GM23338 (cell line): ENCODE measurements at regions not wholly inside any gene's neighbourhood (a gene's known extent, or its start where the extent isn't known, plus 50 kb on each side); places are given as distances from the start of the nearest gene placed in this dataset.

ENCODE experiments used
- ATAC-seq: fragments of 200-7000 bp; cut with Tn5 transposase; 3 replicates; pipeline ENCODE4 v1.9.1; 2020
- DNase-seq: peaks from one replicate; pipeline ENCODE4 v3.0.0-alpha.2; 2015; ENCODE audit warnings: low spot score
- H2AFZ ChIP-seq: fragments of 200-600 bp; sonication (generic); 2 replicates; pipeline ENCODE4 v1.8.0; 2016; ENCODE audit warnings: antibody characterized with exemption, mild to moderate bottlenecking, moderate library complexity
- H3F3A ChIP-seq: fragments of 200-600 bp; sonication (generic); replicated peaks from 2 replicates; pipeline ENCODE4 v1.8.0; 2017; ENCODE audit warnings: antibody characterized with exemption, mixed run types, low read depth
- H3K27ac ChIP-seq: fragments of 200-600 bp; sonication (generic); 2 replicates; pipeline ENCODE4 v1.6.1; 2016; ENCODE audit warnings: low read depth
- H3K27me3 ChIP-seq: fragments of 200-600 bp; sonication (generic); 2 replicates; pipeline ENCODE4 v1.8.0; 2016; ENCODE audit warnings: mild to moderate bottlenecking, mixed run types, moderate library complexity; ENCODE audit not compliant: insufficient read depth
- H3K36me3 ChIP-seq: fragments of 200-600 bp; sonication (generic); 2 replicates; pipeline ENCODE4 v1.8.0; 2016; ENCODE audit warnings: mild to moderate bottlenecking; ENCODE audit not compliant: insufficient read depth
- H3K4me1 ChIP-seq: fragments of 200-600 bp; sonication (generic); 2 replicates; pipeline ENCODE4 v1.8.0; 2016; ENCODE audit warnings: mild to moderate bottlenecking, moderate library complexity; ENCODE audit not compliant: insufficient read depth
- H3K4me2 ChIP-seq: fragments of 200-600 bp; sonication (generic); 2 replicates; pipeline ENCODE4 v1.7.1; 2017; ENCODE audit warnings: mixed run types
- H3K4me3 ChIP-seq: fragments of 200-600 bp; sonication (generic); 2 replicates; pipeline ENCODE4 v1.6.1; 2016; ENCODE audit warnings: mixed run types
- H3K79me2 ChIP-seq: fragments of 200-600 bp; sonication (generic); replicated peaks from 2 replicates; pipeline ENCODE4 v1.8.0; 2017; ENCODE audit warnings: mild to moderate bottlenecking; ENCODE audit not compliant: insufficient read depth
- H3K9me2 ChIP-seq: fragments of 200-600 bp; sonication (generic); 2 replicates; pipeline ENCODE4 v1.8.0; 2017; ENCODE audit not compliant: insufficient read depth
- H4K20me1 ChIP-seq: fragments of 200-600 bp; sonication (generic); replicated peaks from 2 replicates; pipeline ENCODE4 v1.8.0; 2017; ENCODE audit warnings: mild to moderate bottlenecking; ENCODE audit not compliant: insufficient read depth
- H3K27ac Mint-ChIP-seq: 2 replicates; pipeline ENCODE4 v1.8.0; 2020; ENCODE audit warnings: inconsistent platforms, mild to moderate bottlenecking, moderate library complexity, mixed read lengths
- H3K27me3 Mint-ChIP-seq: 3 replicates; pipeline ENCODE4 v1.8.0; 2022; ENCODE audit warnings: low read depth, mild to moderate bottlenecking, moderate library complexity, mixed read lengths, inconsistent platforms; ENCODE audit not compliant: insufficient read depth, poor library complexity
- H3K36me3 Mint-ChIP-seq: 3 replicates; pipeline ENCODE4 v1.8.0; 2021; ENCODE audit warnings: low read depth, mild to moderate bottlenecking, inconsistent platforms, moderate library complexity, mixed read lengths
- H3K4me1 Mint-ChIP-seq: 3 replicates; pipeline ENCODE4 v1.8.0; 2020; ENCODE audit warnings: mild to moderate bottlenecking, inconsistent platforms, mixed read lengths
- H3K4me3 Mint-ChIP-seq: 3 replicates; pipeline ENCODE4 v1.8.0; 2021; ENCODE audit warnings: moderate library complexity, mild to moderate bottlenecking, inconsistent platforms, mixed read lengths
- H3K9me3 Mint-ChIP-seq: 3 replicates; pipeline ENCODE4 v1.8.0; 2020; ENCODE audit warnings: moderate library complexity, mild to moderate bottlenecking, inconsistent platforms, mixed read lengths
- EZH2phosphoT487 ChIP-seq: fragments of 200-600 bp; sonication (generic); IDR thresholded peaks from one replicate; pipeline ENCODE4 v1.8.1; 2018; ENCODE audit warnings: antibody characterized with exemption; ENCODE audit not compliant: unreplicated experiment
- NANOG ChIP-seq: IDR thresholded peaks from 2 replicates; pipeline ENCODE4 v1.6.1; 2016; ENCODE audit warnings: antibody characterized with exemption, borderline replicate concordance
- STAT1 ChIP-seq: IDR thresholded peaks from one replicate; pipeline ENCODE4 v1.6.1; 2016; ENCODE audit warnings: antibody characterized with exemption; ENCODE audit not compliant: unreplicated experiment
- ZNF114 ChIP-seq: fragments of 250-450 bp; sonication (Bioruptor Pico); IDR thresholded peaks from 2 replicates; pipeline ENCODE4 v1.5.0; 2020; ENCODE audit warnings: mild to moderate bottlenecking, moderate library complexity
- TF ChIP-seq, protein P1 (sequence below): fragments of 250-450 bp; sonication (Bioruptor Pico); IDR thresholded peaks from 2 replicates; pipeline ENCODE4 v1.5.0; 2020; ENCODE audit warnings: mild to moderate bottlenecking, moderate library complexity
- TF ChIP-seq, protein P2 (sequence below): IDR thresholded peaks from 2 replicates; pipeline ENCODE4 v1.6.1; 2016; ENCODE audit warnings: antibody characterized with exemption

DNA sequence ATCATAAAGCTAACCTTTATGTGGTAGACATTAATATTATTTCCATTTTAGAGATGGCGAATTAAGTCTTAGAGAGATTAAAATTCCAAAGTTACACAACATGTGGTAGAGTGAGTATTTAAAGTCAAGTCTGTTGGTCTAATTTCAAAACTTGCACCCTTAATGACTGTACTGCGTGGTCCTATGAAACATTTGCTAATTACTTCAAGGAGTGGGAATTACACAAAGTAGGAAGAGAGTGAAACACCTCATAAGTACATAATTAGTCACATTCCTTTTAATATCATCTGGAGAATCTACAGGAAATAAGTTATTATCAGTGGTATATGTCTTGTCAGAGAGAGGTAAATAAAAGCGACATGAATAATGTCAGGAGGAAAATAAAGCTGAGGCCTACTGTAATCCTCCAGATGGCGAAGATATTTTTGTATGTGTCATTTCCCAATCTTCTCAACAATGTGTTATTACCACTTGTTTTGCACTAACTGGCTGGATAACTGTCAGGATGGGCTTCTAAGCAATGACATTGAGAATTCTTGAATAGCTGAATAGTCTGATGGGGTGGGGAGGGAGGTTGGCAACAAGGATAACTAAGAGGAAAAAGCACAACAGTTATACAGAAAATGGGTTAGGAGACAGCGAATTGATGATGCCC lies 95.5 kb downstream of the TNFSF18 start (continued):
- TF ChIP-seq, protein P1, sequence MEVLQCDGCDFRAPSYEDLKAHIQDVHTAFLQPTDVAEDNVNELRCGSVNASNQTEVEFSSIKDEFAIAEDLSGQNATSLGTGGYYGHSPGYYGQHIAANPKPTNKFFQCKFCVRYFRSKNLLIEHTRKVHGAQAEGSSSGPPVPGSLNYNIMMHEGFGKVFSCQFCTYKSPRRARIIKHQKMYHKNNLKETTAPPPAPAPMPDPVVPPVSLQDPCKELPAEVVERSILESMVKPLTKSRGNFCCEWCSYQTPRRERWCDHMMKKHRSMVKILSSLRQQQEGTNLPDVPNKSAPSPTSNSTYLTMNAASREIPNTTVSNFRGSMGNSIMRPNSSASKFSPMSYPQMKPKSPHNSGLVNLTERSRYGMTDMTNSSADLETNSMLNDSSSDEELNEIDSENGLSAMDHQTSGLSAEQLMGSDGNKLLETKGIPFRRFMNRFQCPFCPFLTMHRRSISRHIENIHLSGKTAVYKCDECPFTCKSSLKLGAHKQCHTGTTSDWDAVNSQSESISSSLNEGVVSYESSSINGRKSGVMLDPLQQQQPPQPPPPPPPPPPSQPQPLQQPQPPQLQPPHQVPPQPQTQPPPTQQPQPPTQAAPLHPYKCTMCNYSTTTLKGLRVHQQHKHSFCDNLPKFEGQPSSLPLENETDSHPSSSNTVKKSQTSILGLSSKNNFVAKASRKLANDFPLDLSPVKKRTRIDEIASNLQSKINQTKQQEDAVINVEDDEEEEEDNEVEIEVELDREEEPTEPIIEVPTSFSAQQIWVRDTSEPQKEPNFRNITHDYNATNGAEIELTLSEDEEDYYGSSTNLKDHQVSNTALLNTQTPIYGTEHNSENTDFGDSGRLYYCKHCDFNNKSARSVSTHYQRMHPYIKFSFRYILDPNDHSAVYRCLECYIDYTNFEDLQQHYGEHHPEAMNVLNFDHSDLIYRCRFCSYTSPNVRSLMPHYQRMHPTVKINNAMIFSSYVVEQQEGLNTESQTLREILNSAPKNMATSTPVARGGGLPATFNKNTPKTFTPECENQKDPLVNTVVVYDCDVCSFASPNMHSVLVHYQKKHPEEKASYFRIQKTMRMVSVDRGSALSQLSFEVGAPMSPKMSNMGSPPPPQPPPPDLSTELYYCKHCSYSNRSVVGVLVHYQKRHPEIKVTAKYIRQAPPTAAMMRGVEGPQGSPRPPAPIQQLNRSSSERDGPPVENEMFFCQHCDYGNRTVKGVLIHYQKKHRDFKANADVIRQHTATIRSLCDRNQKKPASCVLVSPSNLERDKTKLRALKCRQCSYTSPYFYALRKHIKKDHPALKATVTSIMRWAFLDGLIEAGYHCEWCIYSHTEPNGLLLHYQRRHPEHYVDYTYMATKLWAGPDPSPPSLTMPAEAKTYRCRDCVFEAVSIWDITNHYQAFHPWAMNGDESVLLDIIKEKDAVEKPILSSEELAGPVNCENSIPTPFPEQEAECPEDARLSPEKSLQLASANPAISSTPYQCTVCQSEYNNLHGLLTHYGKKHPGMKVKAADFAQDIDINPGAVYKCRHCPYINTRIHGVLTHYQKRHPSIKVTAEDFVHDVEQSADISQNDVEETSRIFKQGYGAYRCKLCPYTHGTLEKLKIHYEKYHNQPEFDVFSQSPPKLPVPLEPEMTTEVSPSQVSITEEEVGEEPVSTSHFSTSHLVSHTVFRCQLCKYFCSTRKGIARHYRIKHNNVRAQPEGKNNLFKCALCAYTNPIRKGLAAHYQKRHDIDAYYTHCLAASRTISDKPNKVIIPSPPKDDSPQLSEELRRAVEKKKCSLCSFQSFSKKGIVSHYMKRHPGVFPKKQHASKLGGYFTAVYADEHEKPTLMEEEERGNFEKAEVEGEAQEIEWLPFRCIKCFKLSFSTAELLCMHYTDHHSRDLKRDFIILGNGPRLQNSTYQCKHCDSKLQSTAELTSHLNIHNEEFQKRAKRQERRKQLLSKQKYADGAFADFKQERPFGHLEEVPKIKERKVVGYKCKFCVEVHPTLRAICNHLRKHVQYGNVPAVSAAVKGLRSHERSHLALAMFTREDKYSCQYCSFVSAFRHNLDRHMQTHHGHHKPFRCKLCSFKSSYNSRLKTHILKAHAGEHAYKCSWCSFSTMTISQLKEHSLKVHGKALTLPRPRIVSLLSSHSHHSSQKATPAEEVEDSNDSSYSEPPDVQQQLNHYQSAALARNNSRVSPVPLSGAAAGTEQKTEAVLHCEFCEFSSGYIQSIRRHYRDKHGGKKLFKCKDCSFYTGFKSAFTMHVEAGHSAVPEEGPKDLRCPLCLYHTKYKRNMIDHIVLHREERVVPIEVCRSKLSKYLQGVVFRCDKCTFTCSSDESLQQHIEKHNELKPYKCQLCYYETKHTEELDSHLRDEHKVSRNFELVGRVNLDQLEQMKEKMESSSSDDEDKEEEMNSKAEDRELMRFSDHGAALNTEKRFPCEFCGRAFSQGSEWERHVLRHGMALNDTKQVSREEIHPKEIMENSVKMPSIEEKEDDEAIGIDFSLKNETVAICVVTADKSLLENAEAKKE (CRISPR knock-in tag): no peak
- no peak for TF ChIP-seq EZH2phosphoT487

DNA sequence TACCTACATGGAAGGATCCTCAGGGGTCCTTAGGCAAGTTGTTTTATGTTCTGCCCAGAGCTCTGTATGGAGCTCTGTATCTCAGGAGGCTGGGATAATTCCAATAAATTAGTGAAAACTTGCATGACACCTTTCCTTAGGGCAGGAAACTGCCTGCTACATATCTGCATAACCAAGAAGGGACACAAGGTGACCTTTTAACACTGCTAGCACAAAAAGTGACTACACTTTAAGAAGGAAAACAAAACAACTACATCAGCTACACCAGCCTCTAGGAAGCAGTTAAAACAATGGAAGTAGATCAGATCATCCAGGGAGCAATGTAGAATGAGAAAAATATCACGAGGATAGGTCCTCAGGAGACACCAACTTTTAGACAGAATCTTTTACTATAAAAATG lies 93.9 kb downstream of the TNFSF18 start:
- H3K4me1 ChIP-seq: no peaks in the 10 kb centered on the region
- peak overlapping the region; percentile 34; the same call in 1 of the 2 replicates for H3K4me2 ChIP-seq
- no peaks in the 10 kb centered on the region for H3K9me3 Mint-ChIP-seq
- H3K4me1 Mint-ChIP-seq: no peaks in the 10 kb centered on the region; the same call in 2 of the 3 replicates
- no peaks in the 10 kb centered on the region for H3K27me3 ChIP-seq
- DNase-seq (no peak), ATAC-seq (no peak)
- no peak overlapping the region for H3K4me3 Mint-ChIP-seq
- peak overlapping the region; percentile 38; the same call in 1 of the 2 replicates for H2AFZ ChIP-seq
- no peak overlapping the region for H3K27ac Mint-ChIP-seq
- H3K36me3 Mint-ChIP-seq: no peaks in the 10 kb centered on the region
- no peaks in the 10 kb centered on the region for H3K27me3 Mint-ChIP-seq
- no peaks in the 10 kb centered on the region for H4K20me1 ChIP-seq
- H3K4me3 ChIP-seq: no peak overlapping the region
- H3K9me2 ChIP-seq: 0 out of 2 replicates have a peak, but pooled peaks cover 6% of the 10 kb centered on the region
- H3K79me2 ChIP-seq: no peaks in the 10 kb centered on the region
- H3F3A ChIP-seq: no peaks in the 10 kb centered on the region
- no peaks in the 10 kb centered on the region for H3K36me3 ChIP-seq
- no peak overlapping the region for H3K27ac ChIP-seq
- TF ChIP-seq STAT1 (no peak), EZH2phosphoT487 (no peak), NANOG (no peak), ZNF114 (no peak)
- TF ChIP-seq, protein P2, sequence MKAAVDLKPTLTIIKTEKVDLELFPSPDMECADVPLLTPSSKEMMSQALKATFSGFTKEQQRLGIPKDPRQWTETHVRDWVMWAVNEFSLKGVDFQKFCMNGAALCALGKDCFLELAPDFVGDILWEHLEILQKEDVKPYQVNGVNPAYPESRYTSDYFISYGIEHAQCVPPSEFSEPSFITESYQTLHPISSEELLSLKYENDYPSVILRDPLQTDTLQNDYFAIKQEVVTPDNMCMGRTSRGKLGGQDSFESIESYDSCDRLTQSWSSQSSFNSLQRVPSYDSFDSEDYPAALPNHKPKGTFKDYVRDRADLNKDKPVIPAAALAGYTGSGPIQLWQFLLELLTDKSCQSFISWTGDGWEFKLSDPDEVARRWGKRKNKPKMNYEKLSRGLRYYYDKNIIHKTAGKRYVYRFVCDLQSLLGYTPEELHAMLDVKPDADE: no peak
- TF ChIP-seq, protein P1 (CRISPR knock-in tag): no peak
